ENCODE measurements at regions not wholly inside any gene's neighbourhood (a gene's known extent, or its start where the extent isn't known, plus 50 kb on each side); places are given as distances from the start of the nearest gene placed in this dataset.

- Mint-ChIP-seq H3K27me3 (ENCODE audit: low read depth) (no peaks in the 10 kb centered on the region), H3K4me1 (no peaks in the 10 kb centered on the region), H3K4me3 (no peak overlapping the region), H3K9me3 (no peaks in the 10 kb centered on the region), H3K27ac (no peak overlapping the region), H3K36me3 (ENCODE audit: low read depth) (no peaks in the 10 kb centered on the region)
- TF ChIP-seq CTCF (IDR thresholded peaks at IDR 0.05; ENCODE audit: unreplicated experiment in 3 of 3), result no peak
These were observed 652.0 kb downstream of the PLCL1 start for GRCh38 chr2:198456418-198456817.

- Mint-ChIP-seq H3K4me3 (no peak overlapping the region), H3K4me1 (no peaks in the 10 kb centered on the region), H3K9me3 (no peaks in the 10 kb centered on the region), H3K27ac (no peak overlapping the region), H3K36me3 (ENCODE audit: low read depth) (no peaks in the 10 kb centered on the region), H3K27me3 (ENCODE audit: low read depth) (no peaks in the 10 kb centered on the region)
- TF ChIP-seq CTCF (IDR thresholded peaks at IDR 0.05; ENCODE audit: unreplicated experiment in 3 of 3), result no peak
These were observed 649.5 kb downstream of the PLCL1 start for GRCh38 chr2:198453866-198454265.

- no peak for TF ChIP-seq CTCF (IDR thresholded peaks at IDR 0.05; ENCODE audit: unreplicated experiment in 3 of 3)
- Mint-ChIP-seq H3K27ac (no peak overlapping the region), H3K27me3 (ENCODE audit: low read depth) (no peaks in the 10 kb centered on the region), H3K4me3 (no peak overlapping the region), H3K36me3 (ENCODE audit: low read depth) (no peaks in the 10 kb centered on the region), H3K9me3 (no peaks in the 10 kb centered on the region), H3K4me1 (no peaks in the 10 kb centered on the region)
These were observed 647.9 kb downstream of the PLCL1 start for GRCh38 chr2:198452327-198452726.

- H3K27me3 Mint-ChIP-seq (ENCODE audit: low read depth), result no peaks in the 10 kb centered on the region
- H3K27ac Mint-ChIP-seq, result no peak overlapping the region
- no peaks in the 10 kb centered on the region for H3K9me3 Mint-ChIP-seq
- H3K36me3 Mint-ChIP-seq (ENCODE audit: low read depth), result no peaks in the 10 kb centered on the region
- H3K4me1 Mint-ChIP-seq, result no peaks in the 10 kb centered on the region
- no peak overlapping the region for H3K4me3 Mint-ChIP-seq
- no peak for TF ChIP-seq CTCF (IDR thresholded peaks at IDR 0.05; ENCODE audit: unreplicated experiment in 3 of 3)
These were observed 644.4 kb downstream of the PLCL1 start for GRCh38 chr2:198448789-198449188.

- no peak overlapping the region for H3K27ac Mint-ChIP-seq
- H3K27me3 Mint-ChIP-seq (ENCODE audit: low read depth), result no peaks in the 10 kb centered on the region
- H3K36me3 Mint-ChIP-seq (ENCODE audit: low read depth), result no peaks in the 10 kb centered on the region
- no peak for TF ChIP-seq CTCF (IDR thresholded peaks at IDR 0.05; ENCODE audit: unreplicated experiment in 3 of 3)
- H3K9me3 Mint-ChIP-seq, result no peaks in the 10 kb centered on the region
- H3K4me3 Mint-ChIP-seq, result no peak overlapping the region
- H3K4me1 Mint-ChIP-seq, result no peaks in the 10 kb centered on the region
These were observed 640.5 kb downstream of the PLCL1 start for GRCh38 chr2:198444800-198445287.

- Mint-ChIP-seq H3K9me3 (no peaks in the 10 kb centered on the region), H3K27me3 (ENCODE audit: low read depth) (no peaks in the 10 kb centered on the region), H3K36me3 (ENCODE audit: low read depth) (no peaks in the 10 kb centered on the region), H3K4me3 (no peak overlapping the region), H3K27ac (no peak overlapping the region), H3K4me1 (no peaks in the 10 kb centered on the region)
- TF ChIP-seq CTCF (IDR thresholded peaks at IDR 0.05; ENCODE audit: unreplicated experiment in 3 of 3), result no peak
These were observed 637.5 kb downstream of the PLCL1 start for GRCh38 chr2:198441901-198442300.
